Kidney tubule cell (primary cell): ENCODE measurements at regions not wholly inside any gene's neighbourhood (a gene's known extent, or its start where the extent isn't known, plus 50 kb on each side); places are given as distances from the start of the nearest gene placed in this dataset.

Source experiments
- DNase-seq: peaks from one replicate; pipeline ENCODE4 v3.0.0-alpha.2; 2018; ENCODE audit warnings: low spot score

GRCh38 chr3:17795280-17795679, 52.8 kb upstream of the TBC1D5 start:
- DNase-seq: no peak

DNA sequence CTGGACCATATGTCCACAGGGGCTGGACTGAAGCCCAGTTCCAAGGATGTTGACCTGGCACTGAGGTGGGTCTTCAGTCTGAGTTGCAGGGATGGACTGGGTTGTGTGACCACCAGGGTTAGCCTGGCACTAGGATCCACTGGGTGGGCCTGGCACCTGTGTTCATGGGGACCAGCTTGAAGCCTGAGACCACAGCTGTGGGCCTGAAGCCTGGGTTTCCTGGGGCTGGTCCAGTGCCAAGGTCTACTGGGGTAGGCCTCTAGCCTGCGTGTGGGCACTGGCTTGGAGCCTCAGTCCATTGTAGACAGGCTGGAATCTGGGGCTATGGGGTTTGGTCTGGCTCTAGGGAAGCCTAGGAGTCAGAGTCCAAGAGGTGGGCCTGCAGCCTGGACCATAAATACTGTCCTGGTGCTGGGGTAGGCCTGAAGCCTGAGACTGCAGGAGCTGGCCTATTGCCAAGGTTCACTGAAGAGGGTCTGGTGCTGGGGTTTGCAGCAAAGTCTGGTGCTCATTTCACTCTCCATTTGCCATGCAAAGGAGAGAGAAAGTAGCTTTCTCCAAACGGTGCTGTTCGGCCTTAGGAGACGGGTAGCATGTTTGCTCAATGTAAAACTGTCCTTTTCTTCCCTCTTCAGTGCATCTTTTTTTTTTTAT, 51.2 kb upstream of the TBC1D5 start:
- no peak for DNase-seq
